ENCODE measurements at regions not wholly inside any gene's neighbourhood (a gene's known extent, or its start where the extent isn't known, plus 50 kb on each side); places are given as distances from the start of the nearest gene placed in this dataset.

- TF ChIP-seq EZH2 (IDR thresholded peaks at IDR 0.05; ENCODE audit: insufficient read depth, low read length), result no peak
- TF ChIP-seq, protein P1, sequence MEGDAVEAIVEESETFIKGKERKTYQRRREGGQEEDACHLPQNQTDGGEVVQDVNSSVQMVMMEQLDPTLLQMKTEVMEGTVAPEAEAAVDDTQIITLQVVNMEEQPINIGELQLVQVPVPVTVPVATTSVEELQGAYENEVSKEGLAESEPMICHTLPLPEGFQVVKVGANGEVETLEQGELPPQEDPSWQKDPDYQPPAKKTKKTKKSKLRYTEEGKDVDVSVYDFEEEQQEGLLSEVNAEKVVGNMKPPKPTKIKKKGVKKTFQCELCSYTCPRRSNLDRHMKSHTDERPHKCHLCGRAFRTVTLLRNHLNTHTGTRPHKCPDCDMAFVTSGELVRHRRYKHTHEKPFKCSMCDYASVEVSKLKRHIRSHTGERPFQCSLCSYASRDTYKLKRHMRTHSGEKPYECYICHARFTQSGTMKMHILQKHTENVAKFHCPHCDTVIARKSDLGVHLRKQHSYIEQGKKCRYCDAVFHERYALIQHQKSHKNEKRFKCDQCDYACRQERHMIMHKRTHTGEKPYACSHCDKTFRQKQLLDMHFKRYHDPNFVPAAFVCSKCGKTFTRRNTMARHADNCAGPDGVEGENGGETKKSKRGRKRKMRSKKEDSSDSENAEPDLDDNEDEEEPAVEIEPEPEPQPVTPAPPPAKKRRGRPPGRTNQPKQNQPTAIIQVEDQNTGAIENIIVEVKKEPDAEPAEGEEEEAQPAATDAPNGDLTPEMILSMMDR (IDR thresholded peaks at IDR 0.05; ENCODE audit: insufficient read depth, low read depth, low read length), result no peak
These were observed 57.6 kb upstream of the RNF152 start for GRCh38 chr18:61950371-61950770.

Data from astrocyte (in vitro differentiated cells and primary cell).